ENCODE measurements at regions not wholly inside any gene's neighbourhood (a gene's known extent, or its start where the extent isn't known, plus 50 kb on each side); places are given as distances from the start of the nearest gene placed in this dataset.
"Not testable (repeated sequence)": the region's sequence is repeated elsewhere in the genome, so short reads cannot be mapped to it uniquely, and the experiment has no call there.

DNA sequence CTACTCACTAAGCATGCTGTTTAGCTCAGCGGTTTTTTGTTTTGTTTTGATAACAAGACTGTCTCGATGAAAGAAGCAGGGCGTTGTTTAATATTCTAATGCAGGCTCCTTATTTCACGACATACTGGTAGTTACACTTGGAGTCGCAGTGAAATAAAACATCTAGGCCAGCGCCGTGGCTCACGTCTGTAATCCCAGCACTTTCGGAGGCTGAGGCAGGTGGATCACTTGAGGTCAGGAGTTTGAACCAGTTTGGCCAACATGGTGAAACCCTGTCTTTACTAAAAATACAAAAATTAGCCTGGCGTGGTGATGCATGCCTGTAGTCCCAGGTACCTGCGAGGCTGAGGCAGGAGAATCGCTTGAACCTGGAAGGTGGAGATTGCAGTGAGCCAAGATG is 145.8 kb downstream of the MYCN start:
- H3K9me1 ChIP-seq (ENCODE audit: insufficient read depth, low read length); ATAC-seq (ENCODE audit: low read depth); H2AK9ac ChIP-seq (replicated peaks; ENCODE audit: low read depth, low read length, poor library complexity); H2BK15ac ChIP-seq (ENCODE audit: low read depth, low read length); BruUV-seq (replicated peaks); H2BK5ac ChIP-seq (ENCODE audit: low read depth, low read length, poor library complexity, severe bottlenecking); H2AFZ ChIP-seq (replicated peaks; ENCODE audit: low read length, poor library complexity); H3K27ac ChIP-seq (ENCODE audit: insufficient read depth, low read length); H3K9ac ChIP-seq (ENCODE audit: low read depth, low read length); H3K4me2 ChIP-seq (ENCODE audit: low read depth, low read length); H2AK5ac ChIP-seq (ENCODE audit: low read depth, low read length); H3K4me1 ChIP-seq (ENCODE audit: control insufficient read depth, insufficient read depth, low read length); H4K8ac ChIP-seq (ENCODE audit: low read depth in 2 of 2, low read length in 2 of 2); H3K4ac ChIP-seq (ENCODE audit: low read depth, low read length); H3K27me3 ChIP-seq (ENCODE audit: control insufficient read depth, insufficient read depth, low read length); in situ Hi-C loops (cut with MboI; ENCODE audit: low sequenced_read_pairs); H3K36me3 ChIP-seq (ENCODE audit: control insufficient read depth, insufficient read depth, low read length); H3K56ac ChIP-seq (ENCODE audit: extremely low read depth, insufficient read depth, low read length); CTCF ChIA-PET; H4K20me1 ChIP-seq (ENCODE audit: insufficient read depth, low read length); DNase-seq; H3K23ac ChIP-seq (ENCODE audit: low read depth, low read length); dilution Hi-C loops (cut with HindIII; ENCODE audit: low sequenced_read_pairs, unreplicated experiment); H4K91ac ChIP-seq (ENCODE audit: insufficient read depth, low read depth, low read length); H2BK120ac ChIP-seq (ENCODE audit: low read depth, low read length); POLR2A ChIA-PET (ENCODE audit: unreplicated experiment); H2BK20ac ChIP-seq (ENCODE audit: low read depth, low read length); H3K79me1 ChIP-seq (ENCODE audit: low read depth in 1 of 2, low read length in 2 of 2); intact Hi-C loops (cut with micrococcal nuclease); H3K4me3 ChIP-seq (ENCODE audit: insufficient read depth, low read depth, low read length); H4K5ac ChIP-seq (ENCODE audit: low read depth, low read length); H3K14ac ChIP-seq (replicated peaks; ENCODE audit: low read depth, low read length); H3K18ac ChIP-seq (ENCODE audit: low read depth, low read length): not testable (repeated sequence)
- H3K9me3 ChIP-seq (ENCODE audit: control insufficient read depth, insufficient read depth, low read length), result peaks cover 31% of the 10 kb centered on the region
- WGBS, 2 experiments (ENCODE audit: extremely low coverage in 2 of 2, insufficient read length in 1 of 2), result no CpG with 5 or more reads among the region's 12 CpGs

All from IMR-90 (cell line).